Skeletal muscle satellite cell (primary cell): ENCODE measurements at regions not wholly inside any gene's neighbourhood (a gene's known extent, or its start where the extent isn't known, plus 50 kb on each side); places are given as distances from the start of the nearest gene placed in this dataset.
"Not testable (repeated sequence)": the region's sequence is repeated elsewhere in the genome, so short reads cannot be mapped to it uniquely, and the experiment has no call there.

Source experiments
- H3K27me3 ChIP-seq: 2 replicates; pipeline ENCODE4 v1.7.0; 2013; ENCODE audit warnings: low read length; ENCODE audit not compliant: control insufficient read depth, insufficient read depth
- H3K36me3 ChIP-seq: 2 replicates; pipeline ENCODE4 v1.7.0; 2013; ENCODE audit warnings: mild to moderate bottlenecking, control low read depth, low read length; ENCODE audit not compliant: insufficient read depth
- H3K4me1 ChIP-seq: 2 replicates; pipeline ENCODE4 v1.7.0; 2013; ENCODE audit warnings: low read length; ENCODE audit not compliant: control insufficient read depth, insufficient read depth
- H3K4me2 ChIP-seq: 2 replicates; pipeline ENCODE4 v1.7.0; 2013; ENCODE audit warnings: mild to moderate bottlenecking, low read length
- H3K4me3 ChIP-seq: 2 replicates; pipeline ENCODE4 v1.7.0; 2013; ENCODE audit warnings: low read length
- H3K9ac ChIP-seq: 2 replicates; pipeline ENCODE4 v1.7.0; 2013; ENCODE audit warnings: mild to moderate bottlenecking, low read depth, low read length, moderate library complexity
- H3K9me3 ChIP-seq: replicated peaks from 2 replicates; pipeline ENCODE4 v1.7.0; 2013; ENCODE audit warnings: mild to moderate bottlenecking, control low read depth, low read length

DNA sequence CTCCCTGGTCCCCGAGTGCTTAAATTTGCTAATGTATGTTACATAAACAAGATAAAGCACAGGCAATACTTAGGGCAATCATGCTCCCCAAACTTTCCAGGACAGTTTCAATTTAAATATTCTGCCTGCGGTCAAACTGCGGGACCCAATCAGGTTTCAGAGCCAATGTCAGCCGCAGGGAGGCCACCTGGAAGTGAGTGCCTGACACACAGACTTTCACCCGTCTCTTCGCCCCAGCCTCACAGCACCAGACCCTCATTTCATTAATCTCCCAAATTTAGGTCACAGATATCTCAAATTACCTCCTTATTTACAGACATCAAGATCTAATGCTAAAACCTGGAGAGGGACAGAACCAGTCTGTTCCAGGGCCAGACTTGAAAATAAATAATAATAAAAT lies 107.2 kb upstream of the ALDH1A3 start:
- no peaks in the 10 kb centered on the region for H3K27me3 ChIP-seq
- H3K9me3 ChIP-seq, result no peaks in the 10 kb centered on the region
- no peaks in the 10 kb centered on the region for H3K4me1 ChIP-seq
- H3K9ac ChIP-seq, result no peak overlapping the region
- H3K36me3 ChIP-seq, result no peaks in the 10 kb centered on the region
- H3K4me2 ChIP-seq, result no peak overlapping the region
- H3K4me3 ChIP-seq, result no peak overlapping the region

DNA sequence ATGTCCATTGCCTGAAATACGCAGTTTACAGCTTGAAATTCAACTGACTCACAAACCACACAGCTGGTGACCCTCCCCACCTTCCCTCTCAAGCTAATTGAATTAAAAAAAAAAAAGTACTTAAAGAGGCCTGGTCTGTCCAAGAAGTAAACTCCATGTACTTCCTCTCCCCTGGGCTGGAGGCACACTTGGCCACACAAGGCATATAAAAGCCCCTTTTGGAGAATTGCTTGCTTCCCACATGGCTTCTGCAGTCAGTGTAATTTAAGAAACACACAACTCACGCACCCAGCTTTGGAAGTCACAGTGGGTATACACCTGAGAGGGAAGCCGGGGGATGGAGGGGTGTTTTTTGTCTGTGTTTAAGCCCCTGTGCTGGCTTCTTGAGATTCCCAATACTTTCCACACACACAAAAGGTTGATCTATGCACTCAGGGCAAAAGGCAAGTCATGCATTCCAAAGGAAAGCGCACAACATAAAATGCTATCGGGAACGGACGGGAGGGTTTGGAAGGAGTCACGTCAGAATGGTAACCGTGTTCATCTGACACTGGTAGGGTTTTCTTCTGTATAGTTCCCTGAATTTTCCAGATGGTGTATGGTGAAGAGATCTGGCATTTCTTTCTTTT lies 106.6 kb upstream of the ALDH1A3 start:
- no peaks in the 10 kb centered on the region for H3K27me3 ChIP-seq
- H3K9ac ChIP-seq, result no peak overlapping the region

DNA sequence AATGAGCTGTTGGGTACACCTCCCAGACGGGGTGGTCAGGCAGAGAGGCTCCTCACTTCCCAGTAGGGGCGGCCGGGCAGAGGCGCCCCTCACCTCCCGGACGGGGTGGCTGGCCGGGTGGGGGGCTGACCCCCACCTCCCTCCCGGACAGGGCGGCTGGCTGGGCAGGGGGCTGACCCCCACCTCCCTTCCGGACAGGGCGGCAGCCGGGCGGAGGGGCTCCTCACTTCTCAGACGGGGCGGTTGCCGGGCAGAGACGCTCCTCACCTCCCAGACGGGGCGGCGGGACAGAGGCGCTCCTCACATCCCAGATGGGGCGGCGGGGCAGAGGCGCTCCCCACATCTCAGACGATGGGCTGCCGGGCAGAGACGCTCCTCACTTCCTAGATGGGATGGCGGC lies 105.6 kb upstream of the ALDH1A3 start:
- H3K4me1 ChIP-seq, H3K4me2 ChIP-seq, H3K4me3 ChIP-seq, H3K36me3 ChIP-seq, H3K27me3 ChIP-seq, H3K9ac ChIP-seq, H3K9me3 ChIP-seq: not testable (repeated sequence)

More for the DNA sequence above, 106.6 kb upstream of the ALDH1A3 start:
- Histone ChIP-seq H3K4me1 (no peaks in the 10 kb centered on the region), H3K9me3 (no peaks in the 10 kb centered on the region), H3K4me2 (no peak overlapping the region), H3K4me3 (no peak overlapping the region), H3K36me3 (no peaks in the 10 kb centered on the region)

DNA sequence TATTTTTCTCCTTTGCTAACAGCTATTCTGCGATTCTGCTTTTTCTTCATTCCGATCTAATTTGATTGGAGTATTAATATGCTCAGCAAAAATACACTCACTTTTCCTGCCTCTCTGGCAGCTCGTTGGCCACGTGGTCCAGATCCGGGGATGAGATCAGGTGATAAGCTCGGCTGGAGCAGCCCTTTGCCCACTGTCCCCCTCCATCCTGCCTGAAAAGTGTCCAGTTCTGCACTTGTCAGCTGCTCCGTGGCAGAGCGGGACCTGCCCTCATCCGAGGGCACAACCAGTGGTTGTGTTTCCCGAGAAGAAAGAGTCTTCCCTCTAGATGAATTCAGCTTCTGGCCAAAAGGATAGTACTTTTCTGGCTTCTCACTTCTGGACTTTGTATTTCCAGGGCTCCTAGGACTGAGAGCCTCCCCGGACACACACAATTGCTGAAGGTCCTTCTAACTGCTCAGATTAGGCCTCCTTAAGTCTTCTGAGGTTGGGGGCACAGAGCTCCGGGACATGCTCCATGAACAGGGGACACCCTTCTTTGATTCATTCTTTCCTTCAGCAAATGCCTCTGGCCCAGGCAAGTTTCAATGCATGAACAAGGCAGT lies 103.9 kb upstream of the ALDH1A3 start:
- Histone ChIP-seq H3K27me3 (no peaks in the 10 kb centered on the region), H3K9me3 (no peaks in the 10 kb centered on the region), H3K4me1 (no peaks in the 10 kb centered on the region), H3K36me3 (no peaks in the 10 kb centered on the region), H3K4me2 (no peak overlapping the region), H3K9ac (no peak overlapping the region), H3K4me3 (no peak overlapping the region)

DNA sequence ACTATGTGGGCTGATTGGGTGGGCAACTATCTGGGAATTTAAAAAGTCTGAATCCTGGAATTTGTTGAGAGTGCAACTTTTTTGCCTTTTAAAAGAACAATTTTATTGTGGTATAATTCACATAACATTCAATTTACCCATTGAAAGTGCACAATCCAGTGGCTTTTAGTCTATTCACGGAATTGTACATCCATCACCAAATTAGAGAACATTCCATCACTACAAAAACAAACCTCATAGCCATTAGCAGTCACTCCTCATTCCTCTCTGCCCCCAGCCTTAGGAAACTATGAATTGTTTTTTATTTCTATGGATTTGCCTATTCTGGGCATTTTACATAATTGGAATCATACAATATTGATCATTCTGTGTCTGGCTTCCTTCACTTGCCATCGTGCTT lies 101.8 kb upstream of the ALDH1A3 start:
- H3K4me3 ChIP-seq, result no peak overlapping the region
- H3K4me2 ChIP-seq, result no peak overlapping the region
- no peaks in the 10 kb centered on the region for H3K36me3 ChIP-seq
- no peaks in the 10 kb centered on the region for H3K9me3 ChIP-seq
- no peaks in the 10 kb centered on the region for H3K27me3 ChIP-seq
- H3K9ac ChIP-seq, result no peak overlapping the region
- no peaks in the 10 kb centered on the region for H3K4me1 ChIP-seq

DNA sequence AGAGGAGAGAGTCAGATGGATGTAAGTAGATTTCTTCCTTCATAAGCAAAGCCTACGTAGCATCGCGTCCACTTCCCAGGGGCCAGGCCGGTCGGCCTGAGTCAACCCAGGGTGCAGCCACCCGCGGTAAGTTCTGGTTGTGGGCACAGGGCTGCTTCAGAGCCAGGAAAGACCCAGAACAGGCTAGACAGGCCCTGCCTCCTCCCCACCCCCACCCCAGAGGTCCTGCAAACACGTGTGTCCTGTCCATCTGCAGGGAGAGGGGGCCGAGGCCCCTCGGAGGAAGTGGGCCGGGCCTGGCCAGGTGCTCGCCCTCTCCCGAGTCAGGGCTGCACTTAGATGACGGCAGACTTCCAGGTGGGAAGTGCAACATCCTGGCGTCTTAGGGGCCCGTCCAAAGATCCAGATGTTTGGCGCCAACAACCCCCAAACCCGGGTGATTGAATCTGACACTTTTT lies 100.8 kb upstream of the ALDH1A3 start:
- H3K4me1 ChIP-seq, result no peaks in the 10 kb centered on the region
- no peak overlapping the region for H3K4me2 ChIP-seq
- H3K4me3 ChIP-seq, result no peak overlapping the region
- H3K9ac ChIP-seq, result no peak overlapping the region
- H3K27me3 ChIP-seq, result no peaks in the 10 kb centered on the region
- no peaks in the 10 kb centered on the region for H3K9me3 ChIP-seq
- H3K36me3 ChIP-seq, result no peaks in the 10 kb centered on the region

DNA sequence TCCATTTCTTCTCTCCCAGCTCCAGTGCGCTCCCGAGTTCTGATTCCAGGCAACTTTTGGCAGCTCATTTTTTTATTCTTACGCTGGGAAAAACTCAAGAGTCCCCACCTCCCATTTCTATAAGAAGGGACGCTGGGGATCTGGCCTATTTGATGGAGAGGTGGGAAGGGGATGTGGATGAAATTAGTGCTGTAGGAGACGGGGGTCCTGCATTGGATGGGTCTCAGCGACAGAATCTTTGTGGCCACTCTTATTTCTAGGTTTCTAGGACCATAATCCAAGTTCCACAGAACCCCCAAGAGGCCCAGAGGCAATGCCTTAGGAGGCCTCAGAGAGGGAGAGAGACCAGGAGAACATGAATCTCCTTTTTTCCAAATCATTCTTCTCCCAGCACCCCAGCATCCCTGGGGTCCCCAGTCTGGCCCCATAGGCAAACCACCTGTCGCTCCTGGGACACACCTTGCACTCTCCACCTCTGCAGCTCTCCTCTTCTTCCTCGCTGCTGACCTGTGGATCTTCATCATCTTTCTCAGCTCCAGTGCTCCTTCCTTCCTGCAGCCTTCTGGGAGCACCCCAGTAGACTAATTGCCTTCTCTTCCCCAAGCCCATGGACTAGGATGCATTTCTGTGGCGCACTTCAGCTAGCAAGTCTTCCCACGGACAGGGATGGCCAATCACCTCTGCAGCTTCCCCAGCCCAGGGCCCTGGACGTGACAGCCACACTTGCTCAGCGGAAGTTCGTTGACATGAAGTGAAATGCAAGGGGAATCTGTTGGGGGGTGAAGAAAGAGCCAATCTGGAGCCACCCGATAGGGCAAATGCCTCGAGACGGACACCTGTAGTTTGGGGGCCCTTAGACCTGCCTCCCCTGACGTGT lies 100.1 kb upstream of the ALDH1A3 start:
- Histone ChIP-seq H3K9me3 (no peaks in the 10 kb centered on the region), H3K36me3 (no peaks in the 10 kb centered on the region), H3K9ac (no peak overlapping the region), H3K4me3 (no peak overlapping the region), H3K4me2 (no peak overlapping the region), H3K27me3 (no peaks in the 10 kb centered on the region), H3K4me1 (no peaks in the 10 kb centered on the region)

DNA sequence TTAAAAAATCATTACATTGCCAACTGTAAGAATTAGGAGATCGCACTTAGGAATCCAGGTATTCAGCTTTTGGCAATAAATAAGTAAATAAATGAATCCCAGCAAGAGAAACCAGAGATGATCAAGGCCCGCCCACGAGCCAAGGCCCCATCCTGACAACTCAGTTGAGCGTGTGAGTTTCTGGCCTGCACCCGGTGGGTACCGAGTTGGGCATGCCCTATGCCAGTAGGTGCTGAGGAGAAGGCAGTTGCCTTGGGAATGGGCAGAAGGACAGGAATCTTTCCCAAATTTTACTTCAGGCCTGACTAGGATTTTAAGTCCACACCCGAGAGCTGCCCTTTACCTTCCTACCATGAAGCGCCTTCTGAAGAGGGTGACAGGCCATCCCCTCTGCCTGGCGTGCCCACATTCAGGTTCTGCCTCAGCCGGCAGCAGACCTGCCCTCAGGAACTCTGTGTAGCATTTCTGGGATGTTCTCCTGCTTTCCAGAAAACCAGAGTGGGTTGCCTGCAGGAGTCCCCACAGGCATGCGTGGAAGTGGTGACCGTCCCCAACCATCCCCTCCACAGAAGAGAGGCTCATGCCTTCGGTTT lies 99.3 kb upstream of the ALDH1A3 start:
- H3K4me2 ChIP-seq, result no peak overlapping the region
- no peaks in the 10 kb centered on the region for H3K27me3 ChIP-seq
- H3K36me3 ChIP-seq, result no peaks in the 10 kb centered on the region
- H3K9ac ChIP-seq, result no peak overlapping the region
- H3K4me1 ChIP-seq, result no peaks in the 10 kb centered on the region
- H3K9me3 ChIP-seq, result no peaks in the 10 kb centered on the region
- H3K4me3 ChIP-seq, result no peak overlapping the region

DNA sequence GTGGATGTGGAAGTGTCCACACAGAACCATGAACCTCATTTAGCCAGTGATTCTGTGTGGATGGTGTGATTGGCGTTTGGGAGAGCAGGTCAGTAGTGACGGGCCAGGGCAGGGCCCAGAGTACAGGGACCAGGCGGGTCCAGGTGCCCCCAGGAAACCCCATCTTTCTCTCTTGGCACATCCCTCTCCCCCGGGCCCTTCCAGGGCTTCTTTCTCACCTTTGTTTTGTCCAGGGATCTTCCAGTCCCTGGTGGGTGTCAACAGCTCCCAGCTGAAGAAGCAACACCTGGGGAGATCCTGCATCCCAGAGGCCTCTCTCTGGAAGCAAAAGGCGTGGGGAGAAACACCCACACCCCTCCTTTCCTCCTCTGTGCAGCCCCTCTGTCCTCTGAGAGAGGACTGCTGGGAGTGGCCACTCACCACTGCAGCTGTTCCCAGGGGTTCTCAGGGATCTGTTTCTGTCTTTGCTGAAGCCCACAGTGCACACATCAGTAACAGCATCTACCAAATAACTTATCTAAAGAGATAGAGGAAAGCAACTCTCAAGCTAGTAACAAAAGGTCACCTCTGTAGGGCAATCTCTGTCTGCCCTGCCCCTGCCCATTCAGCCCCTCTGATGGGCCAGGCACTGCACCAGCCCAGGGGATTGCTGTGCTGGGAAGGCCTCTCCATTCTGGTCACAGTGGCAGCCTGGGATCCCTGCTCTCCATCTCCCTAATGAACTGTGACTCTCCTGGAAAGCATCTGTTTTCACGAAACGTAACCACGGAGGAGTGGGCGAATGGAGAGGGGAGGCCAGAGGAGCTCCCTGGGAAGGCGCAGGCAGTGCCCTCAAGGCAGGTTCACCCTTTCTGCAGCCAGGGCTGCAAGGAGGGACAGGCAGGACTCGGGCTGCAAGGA lies 98.3 kb upstream of the ALDH1A3 start:
- Histone ChIP-seq H3K9ac (no peak overlapping the region), H3K4me1 (no peaks in the 10 kb centered on the region), H3K36me3 (no peaks in the 10 kb centered on the region), H3K9me3 (no peaks in the 10 kb centered on the region), H3K4me3 (no peak overlapping the region), H3K27me3 (no peaks in the 10 kb centered on the region), H3K4me2 (no peak overlapping the region)

DNA sequence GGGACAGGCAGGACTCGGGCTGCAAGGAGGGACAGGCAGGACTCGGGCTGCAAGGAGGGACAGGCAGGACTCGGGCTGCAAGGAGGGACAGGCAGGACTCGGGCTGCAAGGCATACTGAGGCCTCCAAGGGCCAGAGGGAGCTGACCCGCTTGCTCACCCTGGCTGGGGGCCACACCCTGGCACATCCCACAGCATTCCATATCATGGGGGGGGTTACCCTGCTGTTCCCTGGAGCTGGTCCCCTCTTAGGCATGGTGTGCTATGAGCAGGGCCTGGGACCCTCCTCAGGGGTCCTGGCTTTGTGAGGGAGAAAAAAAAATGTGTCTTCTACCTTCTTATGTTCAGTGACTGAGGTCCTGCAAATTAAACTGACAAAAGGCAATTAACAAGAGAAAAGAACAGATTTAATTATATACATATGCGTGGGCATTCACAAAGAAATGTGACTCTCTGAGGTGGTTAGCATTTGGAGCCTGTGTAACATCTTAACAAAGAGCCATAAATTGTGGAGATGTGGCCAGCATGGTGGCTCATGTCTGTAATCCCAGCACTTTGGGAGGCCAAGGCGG lies 97.6 kb upstream of the ALDH1A3 start:
- no peaks in the 10 kb centered on the region for H3K4me1 ChIP-seq
- H3K9ac ChIP-seq, result no peak overlapping the region
- H3K36me3 ChIP-seq, result no peaks in the 10 kb centered on the region
- H3K4me3 ChIP-seq, result no peak overlapping the region
- H3K9me3 ChIP-seq, result no peaks in the 10 kb centered on the region
- no peaks in the 10 kb centered on the region for H3K27me3 ChIP-seq
- no peak overlapping the region for H3K4me2 ChIP-seq
